ENCODE measurements at regions not wholly inside any gene's neighbourhood (a gene's known extent, or its start where the extent isn't known, plus 50 kb on each side); places are given as distances from the start of the nearest gene placed in this dataset.

GRCh38 chr19:30309176-30309575 is 63.0 kb upstream of the ZNF536 start:
- TF ChIP-seq EZH2phosphoT487 (IDR thresholded peaks at IDR 0.05; ENCODE audit: low read depth): no peak
- TF ChIP-seq CTCF (IDR thresholded peaks at IDR 0.05; ENCODE audit: low read depth, low read length): no peak
- H3K9ac ChIP-seq (ENCODE audit: low read length): no peak overlapping the region
- H3K27me3 ChIP-seq (ENCODE audit: low read depth, low read length): peaks cover 6% of the 10 kb centered on the region; the same call in 1 of the 2 replicates
- no peak overlapping the region for H3K4me3 ChIP-seq (ENCODE audit: low read length)
- H2AFZ ChIP-seq (ENCODE audit: low read depth, low read length): no peak overlapping the region
- no peaks in the 10 kb centered on the region for H3K9me3 ChIP-seq (ENCODE audit: insufficient read depth, low read length)
- no peaks in the 10 kb centered on the region for H4K20me1 ChIP-seq (ENCODE audit: insufficient read depth, low read length)
- H3K36me3 ChIP-seq (replicated peaks; ENCODE audit: low read depth, low read length): no peaks in the 10 kb centered on the region
- H3K27ac ChIP-seq (ENCODE audit: low read length): no peak overlapping the region
- no peaks in the 10 kb centered on the region for H3K79me2 ChIP-seq (ENCODE audit: low read length)
- no peaks in the 10 kb centered on the region for H3K4me1 ChIP-seq (ENCODE audit: low read length)
- H3K4me2 ChIP-seq (ENCODE audit: low read length): no peak overlapping the region

- 0 out of 2 replicates have a peak, but pooled peaks cover 2% of the 10 kb centered on the region for H3K9me3 ChIP-seq (ENCODE audit: insufficient read depth, low read length)
- H3K27me3 ChIP-seq (ENCODE audit: low read depth, low read length): peaks cover 6% of the 10 kb centered on the region; the same call in 1 of the 2 replicates
- no peak overlapping the region for H3K27ac ChIP-seq (ENCODE audit: low read length)
- no peaks in the 10 kb centered on the region for H3K4me1 ChIP-seq (ENCODE audit: low read length)
- no peaks in the 10 kb centered on the region for H4K20me1 ChIP-seq (ENCODE audit: insufficient read depth, low read length)
- no peak overlapping the region for H2AFZ ChIP-seq (ENCODE audit: low read depth, low read length)
- no peak overlapping the region for H3K4me3 ChIP-seq (ENCODE audit: low read length)
- no peak overlapping the region for H3K4me2 ChIP-seq (ENCODE audit: low read length)
- TF ChIP-seq CTCF (IDR thresholded peaks at IDR 0.05; ENCODE audit: low read depth, low read length) (no peak), EZH2phosphoT487 (IDR thresholded peaks at IDR 0.05; ENCODE audit: low read depth) (no peak)
- H3K79me2 ChIP-seq (ENCODE audit: low read length): no peaks in the 10 kb centered on the region
- H3K36me3 ChIP-seq (replicated peaks; ENCODE audit: low read depth, low read length): no peaks in the 10 kb centered on the region
- no peak overlapping the region for H3K9ac ChIP-seq (ENCODE audit: low read length)
Measured at GRCh38 chr19:30309905-30310601, 62.1 kb upstream of the ZNF536 start.

- Histone ChIP-seq H3K9ac (ENCODE audit: low read length) (no peak overlapping the region), H3K27ac (ENCODE audit: low read length) (no peak overlapping the region), H4K20me1 (ENCODE audit: insufficient read depth, low read length) (no peaks in the 10 kb centered on the region), H3K4me3 (ENCODE audit: low read length) (no peak overlapping the region), H3K4me2 (ENCODE audit: low read length) (no peak overlapping the region), H2AFZ (ENCODE audit: low read depth, low read length) (no peak overlapping the region), H3K36me3 (replicated peaks; ENCODE audit: low read depth, low read length) (no peaks in the 10 kb centered on the region), H3K4me1 (ENCODE audit: low read length) (no peaks in the 10 kb centered on the region), H3K9me3 (ENCODE audit: insufficient read depth, low read length) (0 out of 2 replicates have a peak, but pooled peaks cover 3% of the 10 kb centered on the region), H3K79me2 (ENCODE audit: low read length) (no peaks in the 10 kb centered on the region), H3K27me3 (ENCODE audit: low read depth, low read length) (peaks cover 6% of the 10 kb centered on the region; the same call in 1 of the 2 replicates)
- TF ChIP-seq CTCF (IDR thresholded peaks at IDR 0.05; ENCODE audit: low read depth, low read length): no peak
- no peak for TF ChIP-seq EZH2phosphoT487 (IDR thresholded peaks at IDR 0.05; ENCODE audit: low read depth)
Measured at GRCh38 chr19:30310602-30311263, 61.5 kb upstream of the ZNF536 start.

GRCh38 chr19:30311911-30312310 is 60.3 kb upstream of the ZNF536 start:
- H4K20me1 ChIP-seq (ENCODE audit: insufficient read depth, low read length): no peaks in the 10 kb centered on the region
- no peaks in the 10 kb centered on the region for H3K36me3 ChIP-seq (replicated peaks; ENCODE audit: low read depth, low read length)
- H3K4me3 ChIP-seq (ENCODE audit: low read length): no peak overlapping the region
- TF ChIP-seq CTCF (IDR thresholded peaks at IDR 0.05; ENCODE audit: low read depth, low read length): no peak
- TF ChIP-seq EZH2phosphoT487 (IDR thresholded peaks at IDR 0.05; ENCODE audit: low read depth): no peak
- no peak overlapping the region for H3K27ac ChIP-seq (ENCODE audit: low read length)
- H3K79me2 ChIP-seq (ENCODE audit: low read length): no peaks in the 10 kb centered on the region
- H2AFZ ChIP-seq (ENCODE audit: low read depth, low read length): no peak overlapping the region
- H3K4me2 ChIP-seq (ENCODE audit: low read length): no peak overlapping the region
- H3K9me3 ChIP-seq (ENCODE audit: insufficient read depth, low read length): peaks cover 3% of the 10 kb centered on the region; the same call in 1 of the 2 replicates
- H3K4me1 ChIP-seq (ENCODE audit: low read length): no peaks in the 10 kb centered on the region
- no peak overlapping the region for H3K9ac ChIP-seq (ENCODE audit: low read length)
- no peaks in the 10 kb centered on the region for H3K27me3 ChIP-seq (ENCODE audit: low read depth, low read length)

Data from OCI-LY3 (cell line).